ENCODE measurements at regions not wholly inside any gene's neighbourhood (a gene's known extent, or its start where the extent isn't known, plus 50 kb on each side); places are given as distances from the start of the nearest gene placed in this dataset.

DNA sequence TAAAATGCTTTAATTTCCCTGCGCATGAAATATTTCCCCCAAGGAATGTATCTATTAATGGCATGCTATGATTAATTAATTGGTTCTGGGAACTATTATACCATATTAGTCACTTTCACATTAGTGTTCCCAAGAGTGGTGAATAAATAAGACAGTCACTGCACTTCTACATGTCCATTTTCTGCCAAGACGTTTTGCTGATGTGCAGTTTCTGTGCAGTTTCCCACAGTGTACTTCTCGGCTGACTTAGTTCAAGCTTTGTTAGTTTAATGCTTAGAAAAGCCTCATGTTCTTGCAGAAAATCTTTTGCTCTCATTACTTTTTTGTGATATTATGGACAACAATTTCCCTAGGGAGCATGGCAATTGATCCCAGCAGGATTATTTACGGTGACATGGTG is 1014.5 kb downstream of the BRINP3 start:
- H3K4me1 ChIP-seq (ENCODE audit: insufficient read depth, low read length), result no peaks in the 10 kb centered on the region
- H3K27ac ChIP-seq (ENCODE audit: low read depth, low read length), result no peak overlapping the region
- no peak for DNase-seq
- H3K27ac Mint-ChIP-seq, result no peak overlapping the region
- no peaks in the 10 kb centered on the region for H3K4me1 Mint-ChIP-seq
- peaks cover 0 to 18% (median 10%) of the 10 kb centered on the region in 8 donors for H3K9me3 Mint-ChIP-seq
- no peak overlapping the region for H3K4me3 Mint-ChIP-seq
- H3K36me3 Mint-ChIP-seq, result no peaks in the 10 kb centered on the region
- no peaks in the 10 kb centered on the region for H3K36me3 ChIP-seq (ENCODE audit: insufficient read depth, low read length)
- ChIA-PET POLR2A (ENCODE audit: partially characterized antibody) (no interaction called here), CTCF (ENCODE audit: partially characterized antibody) (no interaction called here)
- intact Hi-C loops (cut with micrococcal nuclease), result no loop called here
- no peaks in the 10 kb centered on the region for H3K9me3 ChIP-seq (ENCODE audit: control insufficient read depth in 1 of 2, low read length in 2 of 2)
- H3K4me3 ChIP-seq (ENCODE audit: low read length in 2 of 2), result no peak overlapping the region
- no peaks in the 10 kb centered on the region for H3K27me3 Mint-ChIP-seq
- no peaks in the 10 kb centered on the region for H3K27me3 ChIP-seq (ENCODE audit: insufficient read depth, low read length)

DNA sequence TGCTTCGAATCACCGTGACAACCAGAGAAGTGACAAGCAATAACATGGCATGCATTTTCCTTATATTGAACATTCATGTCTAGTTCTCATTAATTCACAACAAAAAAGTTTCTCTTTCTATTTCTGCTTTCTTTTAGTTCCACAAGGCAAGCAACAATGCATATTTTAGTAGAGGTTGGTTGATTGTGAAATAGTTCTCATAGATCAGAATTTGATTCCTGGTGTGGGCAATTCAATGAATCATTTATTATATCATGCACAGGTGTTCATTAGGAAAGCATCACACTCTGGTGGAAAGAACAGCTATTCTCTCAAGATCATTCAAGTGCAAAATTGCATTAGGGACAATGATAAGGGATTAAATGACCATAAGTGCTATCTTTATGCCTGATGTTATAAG is 980.9 kb downstream of the BRINP3 start:
- H3K4me3 Mint-ChIP-seq, result no peak overlapping the region
- no peaks in the 10 kb centered on the region for H3K4me1 Mint-ChIP-seq
- Histone ChIP-seq H3K36me3 (ENCODE audit: insufficient read depth, low read length) (no peaks in the 10 kb centered on the region), H3K4me3 (ENCODE audit: low read length in 2 of 2) (no peak overlapping the region), H3K4me1 (ENCODE audit: insufficient read depth, low read length) (no peaks in the 10 kb centered on the region), H3K27me3 (ENCODE audit: insufficient read depth, low read length) (no peaks in the 10 kb centered on the region), H3K27ac (ENCODE audit: low read depth, low read length) (no peak overlapping the region), H3K9me3 (ENCODE audit: control insufficient read depth in 1 of 2, low read length in 2 of 2) (no peaks in the 10 kb centered on the region)
- ChIA-PET CTCF (ENCODE audit: partially characterized antibody) (no interaction called here), POLR2A (ENCODE audit: partially characterized antibody) (no interaction called here)
- no peaks in the 10 kb centered on the region for H3K36me3 Mint-ChIP-seq
- intact Hi-C loops (cut with micrococcal nuclease), result no loop called here
- DNase-seq, result no peak
- H3K27ac Mint-ChIP-seq, result no peak overlapping the region
- no peaks in the 10 kb centered on the region for H3K27me3 Mint-ChIP-seq
- peaks cover 2 to 10% (median 6%) of the 10 kb centered on the region in 8 donors for H3K9me3 Mint-ChIP-seq

DNA sequence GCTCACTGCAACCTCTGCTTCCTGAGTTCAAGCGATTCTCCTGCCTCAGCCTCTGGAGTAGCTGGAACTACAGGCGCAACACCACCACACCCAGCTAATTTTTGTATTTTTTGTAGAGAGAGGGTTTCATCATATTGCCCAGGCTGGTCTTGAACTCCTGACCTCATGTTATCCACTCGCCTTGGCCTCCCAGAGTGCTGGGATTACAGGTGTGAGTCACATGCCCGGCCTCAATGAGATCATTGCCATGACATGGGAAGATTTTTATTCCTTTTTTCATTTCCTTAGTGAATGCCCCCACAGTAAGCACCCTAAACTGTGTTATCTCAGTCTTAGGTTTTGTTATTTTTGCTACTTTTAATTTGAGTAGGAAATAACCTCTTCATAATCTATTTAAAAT is 977.9 kb downstream of the BRINP3 start:
- Histone ChIP-seq H3K27ac (ENCODE audit: low read depth, low read length) (no peak overlapping the region), H3K36me3 (ENCODE audit: insufficient read depth, low read length) (no peaks in the 10 kb centered on the region), H3K9me3 (ENCODE audit: control insufficient read depth in 1 of 2, low read length in 2 of 2) (no peaks in the 10 kb centered on the region), H3K4me3 (ENCODE audit: low read length in 2 of 2) (no peak overlapping the region), H3K27me3 (ENCODE audit: insufficient read depth, low read length) (no peaks in the 10 kb centered on the region), H3K4me1 (ENCODE audit: insufficient read depth, low read length) (no peaks in the 10 kb centered on the region)
- Mint-ChIP-seq H3K4me1 (no peaks in the 10 kb centered on the region), H3K9me3 (peaks cover 2 to 14% (median 7%) of the 10 kb centered on the region in 8 donors), H3K27me3 (no peaks in the 10 kb centered on the region), H3K4me3 (no peak overlapping the region), H3K36me3 (no peaks in the 10 kb centered on the region), H3K27ac (no peak overlapping the region)
- intact Hi-C loops (cut with micrococcal nuclease), result no loop called here
- POLR2A ChIA-PET (ENCODE audit: partially characterized antibody), result no interaction called here
- CTCF ChIA-PET (ENCODE audit: partially characterized antibody), result no interaction called here
- DNase-seq, result no peak

DNA sequence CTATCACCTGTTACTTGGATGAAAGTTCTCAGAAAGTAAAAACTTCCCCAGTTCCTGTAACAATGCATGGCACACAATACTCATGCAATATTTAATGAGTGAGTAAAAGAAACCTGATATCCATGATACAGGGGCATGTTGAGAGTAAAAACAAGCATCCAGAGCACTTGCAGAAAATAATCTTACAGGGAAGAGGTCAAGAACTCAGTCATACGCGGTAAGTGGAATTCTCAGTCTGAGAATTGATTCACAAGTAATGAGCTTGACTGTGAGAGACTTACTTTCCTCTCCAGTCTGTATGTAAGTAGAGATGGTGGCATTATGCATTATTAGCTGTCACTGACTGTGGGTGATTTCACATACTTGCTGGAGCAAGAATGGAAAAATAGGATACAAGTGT is 976.9 kb downstream of the BRINP3 start:
- intact Hi-C loops (cut with micrococcal nuclease), result no loop called here
- Mint-ChIP-seq H3K36me3 (no peaks in the 10 kb centered on the region), H3K9me3 (peaks cover 2 to 14% (median 9%) of the 10 kb centered on the region in 8 donors), H3K27me3 (no peaks in the 10 kb centered on the region), H3K27ac (no peak overlapping the region), H3K4me1 (no peaks in the 10 kb centered on the region), H3K4me3 (no peak overlapping the region)
- no peak overlapping the region for H3K4me3 ChIP-seq (ENCODE audit: low read length in 2 of 2)
- no peaks in the 10 kb centered on the region for H3K27me3 ChIP-seq (ENCODE audit: insufficient read depth, low read length)
- no peak overlapping the region for H3K27ac ChIP-seq (ENCODE audit: low read depth, low read length)
- H3K4me1 ChIP-seq (ENCODE audit: insufficient read depth, low read length), result no peaks in the 10 kb centered on the region
- H3K9me3 ChIP-seq (ENCODE audit: control insufficient read depth in 1 of 2, low read length in 2 of 2), result no peaks in the 10 kb centered on the region
- no peak for DNase-seq
- CTCF ChIA-PET (ENCODE audit: partially characterized antibody), result no interaction called here
- H3K36me3 ChIP-seq (ENCODE audit: insufficient read depth, low read length), result no peaks in the 10 kb centered on the region
- POLR2A ChIA-PET (ENCODE audit: partially characterized antibody), result no interaction called here

DNA sequence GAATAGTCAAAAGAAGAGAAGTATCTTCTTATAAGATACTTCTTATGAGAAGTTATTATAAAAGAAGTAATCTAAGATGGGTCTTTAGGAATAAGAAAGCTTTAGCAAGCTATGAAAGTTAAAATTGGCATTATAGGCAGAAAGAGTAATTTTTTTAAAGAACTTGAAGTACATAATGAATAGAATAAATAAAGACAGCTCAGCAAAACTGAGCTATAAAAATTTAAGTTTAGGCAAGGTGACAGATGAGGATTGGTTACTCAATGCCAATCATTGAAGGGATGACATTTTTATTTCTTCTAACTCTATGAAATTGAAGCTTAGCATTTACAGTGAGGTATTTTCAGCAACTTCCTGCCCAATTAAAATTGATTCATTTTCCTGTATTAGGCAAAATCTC is 966.8 kb downstream of the BRINP3 start:
- Mint-ChIP-seq H3K36me3 (no peaks in the 10 kb centered on the region), H3K27ac (no peak overlapping the region), H3K27me3 (no peaks in the 10 kb centered on the region), H3K4me3 (no peak overlapping the region), H3K4me1 (no peaks in the 10 kb centered on the region), H3K9me3 (peaks cover 0 to 29% (median 15%) of the 10 kb centered on the region in 8 donors)
- no peaks in the 10 kb centered on the region for H3K27me3 ChIP-seq (ENCODE audit: insufficient read depth, low read length)
- POLR2A ChIA-PET (ENCODE audit: partially characterized antibody), result no interaction called here
- no peak overlapping the region for H3K27ac ChIP-seq (ENCODE audit: low read depth, low read length)
- no peaks in the 10 kb centered on the region for H3K36me3 ChIP-seq (ENCODE audit: insufficient read depth, low read length)
- H3K9me3 ChIP-seq (ENCODE audit: control insufficient read depth in 1 of 2, low read length in 2 of 2), result peaks cover 0 to 6% of the 10 kb centered on the region in 2 donors
- DNase-seq, result no peak
- intact Hi-C loops (cut with micrococcal nuclease), result no loop called here
- no peaks in the 10 kb centered on the region for H3K4me1 ChIP-seq (ENCODE audit: insufficient read depth, low read length)
- H3K4me3 ChIP-seq (ENCODE audit: low read length in 2 of 2), result no peak overlapping the region
- CTCF ChIA-PET (ENCODE audit: partially characterized antibody), result no interaction called here

DNA sequence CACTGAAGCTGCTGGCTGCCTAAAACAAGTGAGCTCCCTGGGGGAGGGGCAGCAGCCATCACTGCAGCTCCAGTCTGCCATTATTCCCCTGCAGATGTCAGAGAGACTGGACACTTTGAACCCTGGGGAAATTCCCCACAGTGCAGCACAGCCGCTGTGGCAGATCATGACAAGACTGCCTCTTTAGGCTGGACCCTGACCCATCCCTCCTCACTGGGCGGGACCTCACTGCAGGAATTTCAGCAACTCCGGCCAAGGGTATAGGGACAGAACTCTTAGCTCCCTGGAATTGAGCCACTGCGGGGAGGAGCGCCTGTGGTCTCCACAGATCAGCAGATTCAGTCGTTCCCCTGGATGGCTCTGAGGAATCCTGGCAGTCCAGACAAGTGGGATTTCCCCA is 964.6 kb downstream of the BRINP3 start:
- intact Hi-C loops (cut with micrococcal nuclease), result no loop called here
- Histone ChIP-seq H3K4me1 (ENCODE audit: insufficient read depth, low read length) (no peaks in the 10 kb centered on the region), H3K9me3 (ENCODE audit: control insufficient read depth in 1 of 2, low read length in 2 of 2) (no peaks in the 10 kb centered on the region), H3K27me3 (ENCODE audit: insufficient read depth, low read length) (no peaks in the 10 kb centered on the region), H3K27ac (ENCODE audit: low read depth, low read length) (no peak overlapping the region), H3K36me3 (ENCODE audit: insufficient read depth, low read length) (no peaks in the 10 kb centered on the region), H3K4me3 (ENCODE audit: low read length in 2 of 2) (no peak overlapping the region)
- H3K36me3 Mint-ChIP-seq, result no peaks in the 10 kb centered on the region
- H3K27me3 Mint-ChIP-seq, result no peaks in the 10 kb centered on the region
- ChIA-PET CTCF (ENCODE audit: partially characterized antibody) (no interaction called here), POLR2A (ENCODE audit: partially characterized antibody) (no interaction called here)
- no peak for DNase-seq
- H3K27ac Mint-ChIP-seq, result no peak overlapping the region
- H3K4me3 Mint-ChIP-seq, result no peak overlapping the region
- H3K9me3 Mint-ChIP-seq, result peaks cover 0 to 35% (median 20%) of the 10 kb centered on the region in 8 donors
- no peaks in the 10 kb centered on the region for H3K4me1 Mint-ChIP-seq

DNA sequence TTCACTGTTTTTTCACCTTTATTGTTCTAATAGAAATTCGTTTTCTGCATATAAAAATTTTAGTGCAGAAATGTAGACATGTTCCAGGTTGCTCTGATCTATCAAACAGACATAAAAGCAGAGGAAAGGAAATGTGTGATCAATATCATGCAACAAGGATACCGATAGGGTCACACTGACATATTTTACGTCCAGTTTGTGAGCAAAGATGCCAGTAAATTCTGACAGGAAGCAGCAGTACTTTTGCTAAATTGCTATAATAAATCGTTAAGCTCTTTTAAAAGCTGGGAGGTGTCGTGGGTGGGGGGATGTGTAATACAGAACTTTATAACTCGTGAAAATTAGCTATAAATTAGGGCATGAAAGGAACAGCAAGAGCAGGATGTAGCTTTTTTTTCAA is 955.2 kb downstream of the BRINP3 start:
- intact Hi-C loops (cut with micrococcal nuclease), result no loop called here
- no peaks in the 10 kb centered on the region for H3K27me3 ChIP-seq (ENCODE audit: insufficient read depth, low read length)
- no peak overlapping the region for H3K27ac ChIP-seq (ENCODE audit: low read depth, low read length)
- H3K4me1 Mint-ChIP-seq, result no peaks in the 10 kb centered on the region
- ChIA-PET POLR2A (ENCODE audit: partially characterized antibody) (interaction anchor here (0.6 kb wide), 1 partner anchor 8 kb away, joined by 3 read pairs; no protein-coding TSS in a partner anchor), CTCF (ENCODE audit: partially characterized antibody) (interaction anchor here (1.5 kb wide), 1 partner anchor 8 kb away, joined by 3 read pairs; no protein-coding TSS in a partner anchor)
- no peak overlapping the region for H3K4me3 Mint-ChIP-seq
- no peak overlapping the region for H3K27ac Mint-ChIP-seq
- no peaks in the 10 kb centered on the region for H3K4me1 ChIP-seq (ENCODE audit: insufficient read depth, low read length)
- H3K4me3 ChIP-seq (ENCODE audit: low read length in 2 of 2), result no peak overlapping the region
- peaks cover 0 to 23% (median 13%) of the 10 kb centered on the region in 8 donors for H3K9me3 Mint-ChIP-seq
- no peaks in the 10 kb centered on the region for H3K9me3 ChIP-seq (ENCODE audit: control insufficient read depth in 1 of 2, low read length in 2 of 2)
- H3K27me3 Mint-ChIP-seq, result no peaks in the 10 kb centered on the region
- H3K36me3 ChIP-seq (ENCODE audit: insufficient read depth, low read length), result no peaks in the 10 kb centered on the region
- no peaks in the 10 kb centered on the region for H3K36me3 Mint-ChIP-seq
- no peak for DNase-seq

DNA sequence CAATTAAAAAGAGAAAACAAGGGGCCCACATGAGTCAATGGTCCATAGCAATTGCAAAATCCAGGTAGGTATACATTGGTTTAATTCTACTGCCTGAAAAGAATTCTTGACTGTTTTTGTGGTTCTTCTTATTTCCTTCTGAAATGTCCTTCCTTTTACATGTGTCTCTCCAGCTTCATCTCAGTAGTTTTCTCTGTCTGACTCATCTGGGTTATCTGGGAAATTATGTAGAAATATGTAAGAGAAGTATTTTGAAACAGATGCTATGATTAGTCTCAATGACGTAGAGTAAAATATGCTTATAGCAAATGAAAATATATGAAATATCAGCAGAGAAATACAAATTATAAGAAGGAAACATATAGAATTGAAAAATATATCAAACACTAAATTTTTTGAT is 953.2 kb downstream of the BRINP3 start:
- POLR2A ChIA-PET (ENCODE audit: partially characterized antibody), result no interaction called here
- peaks cover 0 to 22% (median 6%) of the 10 kb centered on the region in 8 donors for H3K9me3 Mint-ChIP-seq

More for the DNA sequence above, 953.2 kb downstream of the BRINP3 start:
- Histone ChIP-seq H3K4me3 (ENCODE audit: low read length in 2 of 2) (no peak overlapping the region), H3K36me3 (ENCODE audit: insufficient read depth, low read length) (no peaks in the 10 kb centered on the region), H3K27ac (ENCODE audit: low read depth, low read length) (no peak overlapping the region), H3K4me1 (ENCODE audit: insufficient read depth, low read length) (no peaks in the 10 kb centered on the region), H3K27me3 (ENCODE audit: insufficient read depth, low read length) (no peaks in the 10 kb centered on the region), H3K9me3 (ENCODE audit: control insufficient read depth in 1 of 2, low read length in 2 of 2) (no peaks in the 10 kb centered on the region)
- H3K27ac Mint-ChIP-seq, result no peak overlapping the region
- no peaks in the 10 kb centered on the region for H3K36me3 Mint-ChIP-seq
- CTCF ChIA-PET (ENCODE audit: partially characterized antibody), result no interaction called here
- DNase-seq, result no peak
- no peaks in the 10 kb centered on the region for H3K4me1 Mint-ChIP-seq
- H3K27me3 Mint-ChIP-seq, result no peaks in the 10 kb centered on the region
- intact Hi-C loops (cut with micrococcal nuclease), result no loop called here
- no peak overlapping the region for H3K4me3 Mint-ChIP-seq
